Activated CD4-positive, alpha-beta T cell treated with anti-CD3 and anti-CD28 coated beads, Interleukin-2, Interleukin-4, amounts not matched to agents 100 ng/mL and 50 ng/mL, durations not matched to agents 16 hours and 8 hours (primary cell): ENCODE measurements at regions not wholly inside any gene's neighbourhood (a gene's known extent, or its start where the extent isn't known, plus 50 kb on each side); places are given as distances from the start of the nearest gene placed in this dataset.

Experiments used
- DNase-seq: peaks from one replicate; pipeline ENCODE4 v3.0.0-alpha.2; 2020; ENCODE audit warnings: low spot score

- no peak for DNase-seq
These were observed 267.4 kb downstream of the CENPW start for GRCh38 chr6:126607289-126607688.

- DNase-seq: no peak
These were observed 268.8 kb downstream of the CENPW start for GRCh38 chr6:126608681-126609080.

- no peak for DNase-seq
These were observed 275.0 kb downstream of the CENPW start for GRCh38 chr6:126614642-126615504.

GRCh38 chr6:126616866-126617265 is 277.0 kb downstream of the CENPW start:
- DNase-seq: no peak

GRCh38 chr6:126618639-126619343 is 278.9 kb downstream of the CENPW start:
- DNase-seq: no peak

- no peak for DNase-seq
These were observed 280.8 kb downstream of the CENPW start for GRCh38 chr6:126620719-126621118.

GRCh38 chr6:126625019-126625418 is 285.1 kb downstream of the CENPW start:
- no peak for DNase-seq

GRCh38 chr6:126628125-126628524 is 288.2 kb downstream of the CENPW start:
- DNase-seq: no peak

- no peak for DNase-seq
These were observed 291.4 kb downstream of the CENPW start for GRCh38 chr6:126631363-126631762.

GRCh38 chr6:126632271-126632670 is 292.4 kb downstream of the CENPW start:
- no peak for DNase-seq

- no peak for DNase-seq
These were observed 293.5 kb downstream of the CENPW start for GRCh38 chr6:126633373-126633772.

- no peak for DNase-seq
These were observed 300.4 kb downstream of the CENPW start for GRCh38 chr6:126640356-126640755.

GRCh38 chr6:126640921-126641320 is 301.0 kb downstream of the CENPW start:
- no peak for DNase-seq

- DNase-seq: no peak
These were observed 301.7 kb downstream of the CENPW start for GRCh38 chr6:126641641-126642040.

GRCh38 chr6:126643352-126643751 is 303.4 kb downstream of the CENPW start:
- DNase-seq: no peak

GRCh38 chr6:126650931-126651330 is 311.0 kb downstream of the CENPW start:
- DNase-seq: no peak

- no peak for DNase-seq
These were observed 317.8 kb downstream of the CENPW start for GRCh38 chr6:126657561-126658175.

- no peak for DNase-seq
These were observed 320.5 kb downstream of the CENPW start for GRCh38 chr6:126660376-126660775.

GRCh38 chr6:126661646-126662045 is 321.7 kb downstream of the CENPW start:
- no peak for DNase-seq

GRCh38 chr6:126662966-126663365 is 323.1 kb downstream of the CENPW start:
- DNase-seq: no peak

- DNase-seq: no peak
These were observed 324.4 kb downstream of the CENPW start for GRCh38 chr6:126664271-126664670.

GRCh38 chr6:126665551-126665950 is 325.6 kb downstream of the CENPW start:
- no peak for DNase-seq

- no peak for DNase-seq
These were observed 327.2 kb downstream of the CENPW start for GRCh38 chr6:126667071-126667470.
